ENCODE measurements at regions not wholly inside any gene's neighbourhood (a gene's known extent, or its start where the extent isn't known, plus 50 kb on each side); places are given as distances from the start of the nearest gene placed in this dataset.
A peak's percentile ranks its signal among the peaks of the same experiment; 100 is the strongest.

DNA sequence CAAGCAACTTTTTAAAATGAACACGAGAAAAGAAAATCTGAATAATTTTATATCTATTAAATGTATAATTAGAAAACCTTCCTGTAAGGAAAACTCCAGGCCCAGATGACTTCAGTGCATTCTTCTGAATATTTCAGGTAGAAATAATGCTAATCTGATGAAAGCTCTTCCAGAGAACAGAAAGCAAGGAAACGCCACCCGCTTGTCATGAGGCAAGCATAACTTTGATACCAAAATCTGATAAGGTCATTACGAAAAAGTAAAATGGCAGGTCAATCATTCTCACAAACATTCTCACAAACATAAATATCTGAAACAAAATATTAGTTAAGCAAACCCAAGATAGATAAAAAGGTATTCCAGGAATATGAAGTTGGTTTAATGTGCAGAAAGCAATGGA lies 60.6 kb upstream of the PCSK6 start:
- H3K4me3 Mint-ChIP-seq: no peak overlapping the region
- no peaks in the 10 kb centered on the region for H3K9me2 ChIP-seq (ENCODE audit: insufficient read depth)
- H3K27me3 Mint-ChIP-seq (ENCODE audit: insufficient read depth, low read depth, poor library complexity): peaks cover 2% of the 10 kb centered on the region

DNA sequence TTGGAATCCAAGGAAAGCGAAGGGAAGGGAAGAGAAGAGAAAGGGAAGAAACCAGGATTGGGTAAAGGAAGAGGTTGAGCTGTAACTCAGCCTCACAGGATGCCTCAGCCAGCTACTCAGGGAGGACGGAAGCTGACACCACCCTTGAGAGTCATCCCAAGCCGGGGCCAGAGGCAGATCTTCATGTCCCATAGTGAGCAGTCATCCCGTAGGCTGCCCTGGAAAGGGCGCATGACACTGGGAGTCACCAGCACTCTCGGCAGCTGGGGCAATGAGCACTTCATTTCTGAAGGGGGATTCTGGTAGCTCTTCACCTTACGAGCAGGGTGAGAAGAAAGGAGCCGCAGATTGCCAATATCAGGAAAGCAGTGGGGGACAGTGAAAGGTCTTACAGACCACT lies 60.1 kb upstream of the PCSK6 start:
- H3K79me2 ChIP-seq (replicated peaks; ENCODE audit: insufficient read depth): no peaks in the 10 kb centered on the region
- Mint-ChIP-seq H3K4me1 (peaks cover 5% of the 10 kb centered on the region; the same call in 2 of the 3 replicates), H3K4me3 (no peak overlapping the region), H3K36me3 (ENCODE audit: low read depth) (no peaks in the 10 kb centered on the region), H3K27me3 (ENCODE audit: insufficient read depth, low read depth, poor library complexity) (peaks cover 2% of the 10 kb centered on the region), H3K9me3 (no peaks in the 10 kb centered on the region; the same call in 2 of the 3 replicates), H3K27ac (no peak overlapping the region)
- no peak overlapping the region for H3K4me2 ChIP-seq
- no peaks in the 10 kb centered on the region for H3K27me3 ChIP-seq (ENCODE audit: insufficient read depth)
- no peaks in the 10 kb centered on the region for H3K36me3 ChIP-seq (ENCODE audit: insufficient read depth)
- ATAC-seq: peak; percentile 72
- H3K9me2 ChIP-seq (ENCODE audit: insufficient read depth): no peaks in the 10 kb centered on the region
- H3K4me3 ChIP-seq: no peak overlapping the region
- no peaks in the 10 kb centered on the region for H3F3A ChIP-seq (replicated peaks; ENCODE audit: low read depth)
- peak; percentile 26 for DNase-seq (ENCODE audit: low spot score)
- no peaks in the 10 kb centered on the region for H3K4me1 ChIP-seq (ENCODE audit: insufficient read depth)
- 0 out of 2 replicates have a peak, but pooled peaks cover 2% of the 10 kb centered on the region for H4K20me1 ChIP-seq (replicated peaks; ENCODE audit: insufficient read depth)
- H2AFZ ChIP-seq: peak overlapping the region; percentile 66
- no peak overlapping the region for H3K27ac ChIP-seq (ENCODE audit: low read depth)
- no peak for TF ChIP-seq ETS1 (IDR thresholded peaks at IDR 0.05)
- no peak for TF ChIP-seq CTCF (conservative IDR thresholded peaks at IDR 0.05; ENCODE audit: low read depth in 2 of 2)
- no peak for TF ChIP-seq CREB1 (CRISPR knock-in tag; IDR thresholded peaks at IDR 0.05; ENCODE audit: low read depth)
- TF ChIP-seq ZNF331 (CRISPR knock-in tag; IDR thresholded peaks at IDR 0.05; ENCODE audit: low read depth): no peak
- no peak for TF ChIP-seq NANOG (IDR thresholded peaks at IDR 0.05; ENCODE audit: borderline replicate concordance)
- TF ChIP-seq EZH2 (IDR thresholded peaks at IDR 0.05; ENCODE audit: low read depth, unreplicated experiment): no peak
- TF ChIP-seq STAT1 (IDR thresholded peaks at IDR 0.05; ENCODE audit: unreplicated experiment): no peak

More for the DNA sequence above, 60.6 kb upstream of the PCSK6 start:
- H3F3A ChIP-seq (replicated peaks; ENCODE audit: low read depth): no peaks in the 10 kb centered on the region
- no peaks in the 10 kb centered on the region for H3K36me3 ChIP-seq (ENCODE audit: insufficient read depth)
- TF ChIP-seq CTCF (conservative IDR thresholded peaks at IDR 0.05; ENCODE audit: low read depth in 2 of 2): no peak
- no peak for TF ChIP-seq EZH2 (IDR thresholded peaks at IDR 0.05; ENCODE audit: low read depth, unreplicated experiment)
- TF ChIP-seq ZNF331 (CRISPR knock-in tag; IDR thresholded peaks at IDR 0.05; ENCODE audit: low read depth): no peak
- TF ChIP-seq ZNF114 (CRISPR knock-in tag; IDR thresholded peaks at IDR 0.05): no peak
- ATAC-seq (no peak), DNase-seq (ENCODE audit: low spot score) (no peak)
- no peaks in the 10 kb centered on the region; the same call in 2 of the 3 replicates for H3K9me3 Mint-ChIP-seq
- no peaks in the 10 kb centered on the region for H3K79me2 ChIP-seq (replicated peaks; ENCODE audit: insufficient read depth)
- H3K4me1 ChIP-seq (ENCODE audit: insufficient read depth): no peaks in the 10 kb centered on the region
- H3K4me1 Mint-ChIP-seq: peaks cover 5% of the 10 kb centered on the region; the same call in 2 of the 3 replicates
- no peak overlapping the region for H2AFZ ChIP-seq
- no peak overlapping the region for H3K4me3 ChIP-seq
- H3K36me3 Mint-ChIP-seq (ENCODE audit: low read depth): no peaks in the 10 kb centered on the region
- H3K27ac Mint-ChIP-seq: no peak overlapping the region
- 0 out of 2 replicates have a peak, but pooled peaks cover 2% of the 10 kb centered on the region for H4K20me1 ChIP-seq (replicated peaks; ENCODE audit: insufficient read depth)
- H3K4me2 ChIP-seq: no peak overlapping the region
- no peak overlapping the region for H3K27ac ChIP-seq (ENCODE audit: low read depth)
- H3K27me3 ChIP-seq (ENCODE audit: insufficient read depth): no peaks in the 10 kb centered on the region

All from GM23338 (cell line).